ENCODE measurements at regions not wholly inside any gene's neighbourhood (a gene's known extent, or its start where the extent isn't known, plus 50 kb on each side); places are given as distances from the start of the nearest gene placed in this dataset.

DNA sequence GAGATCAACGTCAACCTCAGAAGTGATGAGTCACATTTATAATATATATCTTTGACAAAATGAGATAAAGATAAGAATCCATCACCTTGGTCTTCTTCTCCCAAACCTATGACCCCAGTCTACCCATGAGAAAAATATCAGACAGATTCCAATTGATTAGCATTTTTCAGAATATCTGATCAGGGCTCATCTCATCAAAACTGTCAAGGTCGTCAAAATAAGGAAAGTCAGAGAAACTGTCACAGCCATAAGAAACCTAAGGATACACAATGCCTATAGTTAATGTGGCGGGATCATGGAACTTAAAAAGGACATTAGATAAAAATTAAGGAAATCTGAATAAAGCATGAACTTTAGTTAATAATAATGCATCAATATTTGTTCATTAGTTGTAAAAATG is 374.1 kb downstream of the FAT4 start:
- TF ChIP-seq, protein P1, sequence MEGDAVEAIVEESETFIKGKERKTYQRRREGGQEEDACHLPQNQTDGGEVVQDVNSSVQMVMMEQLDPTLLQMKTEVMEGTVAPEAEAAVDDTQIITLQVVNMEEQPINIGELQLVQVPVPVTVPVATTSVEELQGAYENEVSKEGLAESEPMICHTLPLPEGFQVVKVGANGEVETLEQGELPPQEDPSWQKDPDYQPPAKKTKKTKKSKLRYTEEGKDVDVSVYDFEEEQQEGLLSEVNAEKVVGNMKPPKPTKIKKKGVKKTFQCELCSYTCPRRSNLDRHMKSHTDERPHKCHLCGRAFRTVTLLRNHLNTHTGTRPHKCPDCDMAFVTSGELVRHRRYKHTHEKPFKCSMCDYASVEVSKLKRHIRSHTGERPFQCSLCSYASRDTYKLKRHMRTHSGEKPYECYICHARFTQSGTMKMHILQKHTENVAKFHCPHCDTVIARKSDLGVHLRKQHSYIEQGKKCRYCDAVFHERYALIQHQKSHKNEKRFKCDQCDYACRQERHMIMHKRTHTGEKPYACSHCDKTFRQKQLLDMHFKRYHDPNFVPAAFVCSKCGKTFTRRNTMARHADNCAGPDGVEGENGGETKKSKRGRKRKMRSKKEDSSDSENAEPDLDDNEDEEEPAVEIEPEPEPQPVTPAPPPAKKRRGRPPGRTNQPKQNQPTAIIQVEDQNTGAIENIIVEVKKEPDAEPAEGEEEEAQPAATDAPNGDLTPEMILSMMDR (IDR thresholded peaks at IDR 0.05; ENCODE audit: extremely low read depth in 1 of 2, insufficient read depth in 1 of 2, low read depth in 1 of 2, low read length in 2 of 2) = no peak
- TF ChIP-seq POLR2AphosphoS5 (IDR thresholded peaks at IDR 0.05; ENCODE audit: insufficient read depth, low read depth, low read length) = no peak
